Hepatocyte (in vitro differentiated cells): ENCODE measurements at regions not wholly inside any gene's neighbourhood (a gene's known extent, or its start where the extent isn't known, plus 50 kb on each side); places are given as distances from the start of the nearest gene placed in this dataset.

Experiments
- EZH2 ChIP-seq: fragments of 200-600 bp; sonication (generic); IDR thresholded peaks from 2 replicates; pipeline ENCODE4 v1.6.1; 2016; ENCODE audit warnings: antibody characterized with exemption, mild to moderate bottlenecking, borderline replicate concordance
- EZH2phosphoT487 ChIP-seq: fragments of 200-600 bp; sonication (generic); IDR thresholded peaks from one replicate; pipeline ENCODE4 v1.6.1; 2018; ENCODE audit warnings: antibody characterized with exemption, mild to moderate bottlenecking, low read depth, moderate library complexity; ENCODE audit not compliant: unreplicated experiment, severe bottlenecking
- TF ChIP-seq, protein P1 (sequence below): fragments of 200-600 bp; sonication (generic); IDR thresholded peaks from 2 replicates; pipeline ENCODE4 v1.5.1; 2016; ENCODE audit warnings: antibody characterized with exemption, mild to moderate bottlenecking; ENCODE audit not compliant: poor library complexity

DNA sequence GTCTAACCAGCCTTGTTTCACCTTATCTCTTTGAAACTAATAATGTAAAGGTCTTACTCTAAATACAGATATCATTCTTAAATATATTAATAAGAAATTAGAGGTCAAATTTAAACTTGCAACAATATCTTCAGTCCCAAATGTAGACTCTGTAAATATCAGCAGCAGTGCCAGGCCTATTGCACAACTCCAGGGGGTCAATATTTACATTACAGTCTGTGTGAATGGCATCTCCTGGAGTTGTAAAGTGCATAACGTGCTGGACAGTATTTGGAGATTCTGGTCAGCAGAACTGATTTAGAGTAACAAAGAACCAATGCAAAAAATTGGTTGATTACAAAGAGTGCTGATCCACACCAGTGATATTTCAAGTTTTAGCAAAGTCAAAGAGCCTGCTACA is 1225.9 kb downstream of the PCDH19 start:
- TF ChIP-seq, protein P1, sequence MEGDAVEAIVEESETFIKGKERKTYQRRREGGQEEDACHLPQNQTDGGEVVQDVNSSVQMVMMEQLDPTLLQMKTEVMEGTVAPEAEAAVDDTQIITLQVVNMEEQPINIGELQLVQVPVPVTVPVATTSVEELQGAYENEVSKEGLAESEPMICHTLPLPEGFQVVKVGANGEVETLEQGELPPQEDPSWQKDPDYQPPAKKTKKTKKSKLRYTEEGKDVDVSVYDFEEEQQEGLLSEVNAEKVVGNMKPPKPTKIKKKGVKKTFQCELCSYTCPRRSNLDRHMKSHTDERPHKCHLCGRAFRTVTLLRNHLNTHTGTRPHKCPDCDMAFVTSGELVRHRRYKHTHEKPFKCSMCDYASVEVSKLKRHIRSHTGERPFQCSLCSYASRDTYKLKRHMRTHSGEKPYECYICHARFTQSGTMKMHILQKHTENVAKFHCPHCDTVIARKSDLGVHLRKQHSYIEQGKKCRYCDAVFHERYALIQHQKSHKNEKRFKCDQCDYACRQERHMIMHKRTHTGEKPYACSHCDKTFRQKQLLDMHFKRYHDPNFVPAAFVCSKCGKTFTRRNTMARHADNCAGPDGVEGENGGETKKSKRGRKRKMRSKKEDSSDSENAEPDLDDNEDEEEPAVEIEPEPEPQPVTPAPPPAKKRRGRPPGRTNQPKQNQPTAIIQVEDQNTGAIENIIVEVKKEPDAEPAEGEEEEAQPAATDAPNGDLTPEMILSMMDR: no peak
- TF ChIP-seq EZH2 (no peak), EZH2phosphoT487 (no peak)
